HG02870 (cell line): ENCODE measurements at regions not wholly inside any gene's neighbourhood (a gene's known extent, or its start where the extent isn't known, plus 50 kb on each side); places are given as distances from the start of the nearest gene placed in this dataset.
"Not testable (repeated sequence)": the region's sequence is repeated elsewhere in the genome, so short reads cannot be mapped to it uniquely, and the experiment has no call there.

Source experiments
- ATAC-seq: cut with Tn5 transposase; IDR thresholded peaks from one replicate; pipeline ENCODE4 v1.9.1; 2021; ENCODE audit warnings: mild to moderate bottlenecking, moderate library complexity; ENCODE audit not compliant: unreplicated experiment

DNA sequence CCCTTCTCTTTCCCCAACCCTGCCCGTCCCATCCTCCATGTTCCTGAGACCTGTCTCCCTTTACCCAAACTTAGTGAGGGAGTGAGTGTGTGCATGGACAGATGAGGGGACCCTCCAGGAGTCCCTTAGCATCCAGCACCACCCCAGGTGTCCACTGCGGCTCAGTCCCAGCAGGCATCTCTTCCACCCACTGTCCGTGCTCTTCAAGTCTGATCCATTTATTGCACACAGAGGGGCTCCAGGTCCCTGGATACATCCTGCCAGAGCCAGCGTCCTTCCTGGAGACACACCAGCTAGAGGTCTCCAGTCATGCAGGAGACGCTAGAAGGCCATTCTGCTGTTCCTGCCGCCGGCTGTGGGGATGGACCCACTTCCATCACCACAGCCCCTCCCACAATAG is 239.2 kb downstream of the ADGRD1 start:
- ATAC-seq: no peak

DNA sequence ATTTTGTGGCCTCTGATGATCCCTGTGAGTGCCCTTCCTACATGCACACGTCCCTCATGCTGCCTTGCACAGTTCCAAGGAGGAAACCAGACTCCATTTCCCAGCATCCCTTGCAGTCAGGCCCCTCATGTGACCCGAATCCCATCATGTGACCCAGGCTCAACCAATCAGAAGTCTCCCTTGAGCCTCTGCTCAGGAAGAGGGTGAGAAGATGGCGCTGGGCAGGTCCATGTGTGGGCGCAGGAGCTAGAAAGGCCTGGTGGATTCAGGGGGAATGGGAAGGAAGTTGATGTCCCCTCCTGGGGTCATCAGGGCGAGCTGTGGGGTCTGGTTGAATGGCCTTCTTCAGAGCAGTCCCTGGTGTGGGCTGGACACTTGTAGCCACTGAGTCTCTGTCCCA is 240.5 kb downstream of the ADGRD1 start:
- ATAC-seq: no peak

DNA sequence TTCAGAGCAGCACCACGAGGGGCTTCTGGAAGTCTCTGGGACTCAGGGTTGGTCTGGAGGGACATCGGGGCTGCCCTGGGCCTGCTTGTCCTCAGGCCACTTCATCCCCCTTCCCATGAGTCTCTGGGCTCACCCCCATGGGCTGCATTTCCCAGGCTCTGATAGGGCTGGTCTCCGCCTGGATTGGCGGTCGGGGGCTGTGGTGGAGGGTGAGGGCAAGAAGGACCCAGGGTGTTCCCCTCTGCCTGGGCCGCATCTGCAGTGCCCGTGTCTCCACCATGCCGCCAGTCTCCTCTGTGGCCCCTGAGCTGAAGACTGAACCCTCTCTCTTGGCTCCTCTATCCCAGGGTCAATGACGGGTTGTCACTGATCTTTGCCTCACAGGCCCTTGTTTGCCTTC is 242.1 kb downstream of the ADGRD1 start:
- no peak for ATAC-seq

DNA sequence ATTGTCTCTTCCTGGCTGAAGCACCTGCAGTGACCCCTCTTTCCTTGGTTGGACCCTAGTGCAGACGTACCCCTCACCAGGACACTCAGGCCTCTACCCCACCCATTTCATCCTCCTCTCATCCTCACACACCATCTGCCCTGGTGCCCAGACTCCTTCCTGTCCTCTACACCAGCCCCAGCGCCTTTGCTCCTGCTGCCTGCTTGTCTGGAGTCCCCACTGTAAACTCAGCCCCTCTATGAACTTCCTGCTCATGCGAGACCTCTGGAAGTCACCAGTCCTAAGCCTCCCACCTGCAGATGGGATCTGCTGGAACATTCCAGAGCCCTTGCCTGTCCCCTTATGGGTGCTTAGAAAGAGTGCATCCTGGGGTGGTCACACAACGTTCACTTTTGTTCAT is 242.5 kb downstream of the ADGRD1 start:
- no peak for ATAC-seq

DNA sequence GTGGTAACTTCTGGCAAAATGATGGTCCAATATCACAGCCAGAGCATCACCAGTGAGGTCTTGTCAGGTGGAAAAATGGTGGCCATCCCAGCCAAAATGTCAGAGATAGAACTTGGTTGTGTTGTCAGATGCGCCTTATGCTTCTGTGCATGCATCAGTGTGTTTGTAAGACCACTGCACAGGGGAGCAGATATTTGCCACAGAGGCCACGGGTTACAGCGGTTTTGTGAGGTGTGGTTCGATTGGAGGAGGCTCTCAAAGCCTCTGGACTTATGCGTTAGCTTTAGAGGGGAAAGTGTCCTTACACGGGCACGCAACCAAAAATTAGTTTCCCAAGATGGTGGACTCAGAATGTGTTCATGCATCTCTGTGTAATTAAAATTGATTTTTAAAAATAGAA is 243.8 kb downstream of the ADGRD1 start:
- no peak for ATAC-seq

DNA sequence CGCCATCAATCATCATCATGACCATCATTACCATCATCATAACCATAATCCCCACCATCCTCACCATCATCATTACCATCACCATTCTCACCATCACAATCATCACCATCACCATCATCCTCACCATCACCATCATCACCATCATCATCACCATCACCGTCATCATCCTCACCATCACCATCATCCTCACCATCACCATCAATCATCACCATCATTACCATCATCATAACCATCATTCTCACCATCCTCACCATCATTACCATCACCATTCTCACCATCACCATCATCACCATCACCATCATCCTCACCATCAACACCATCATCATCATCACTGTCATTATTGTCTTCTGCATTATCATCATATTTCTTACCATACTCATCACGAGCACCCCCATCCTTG is 245.5 kb downstream of the ADGRD1 start:
- ATAC-seq: no peak

DNA sequence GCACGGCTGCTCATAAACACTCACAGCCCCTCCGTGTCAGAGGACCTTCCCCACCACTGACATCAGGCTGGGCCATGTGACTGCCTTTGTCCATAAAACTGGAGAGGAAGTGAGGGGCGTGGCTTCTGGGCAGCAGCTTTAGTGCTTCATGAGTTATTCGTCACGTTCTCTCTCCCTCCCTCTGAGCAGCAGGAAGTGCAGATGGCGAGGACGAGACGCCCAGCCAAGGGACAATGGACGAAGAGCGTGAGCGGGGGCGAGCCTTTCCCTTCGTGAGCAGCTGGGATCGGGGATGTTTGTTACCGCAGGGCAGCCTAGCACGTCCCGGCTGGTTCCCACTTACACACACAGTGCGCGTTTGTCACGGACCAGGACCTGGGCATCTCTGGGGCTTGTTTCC is 248.2 kb downstream of the ADGRD1 start:
- not testable (repeated sequence) for ATAC-seq

DNA sequence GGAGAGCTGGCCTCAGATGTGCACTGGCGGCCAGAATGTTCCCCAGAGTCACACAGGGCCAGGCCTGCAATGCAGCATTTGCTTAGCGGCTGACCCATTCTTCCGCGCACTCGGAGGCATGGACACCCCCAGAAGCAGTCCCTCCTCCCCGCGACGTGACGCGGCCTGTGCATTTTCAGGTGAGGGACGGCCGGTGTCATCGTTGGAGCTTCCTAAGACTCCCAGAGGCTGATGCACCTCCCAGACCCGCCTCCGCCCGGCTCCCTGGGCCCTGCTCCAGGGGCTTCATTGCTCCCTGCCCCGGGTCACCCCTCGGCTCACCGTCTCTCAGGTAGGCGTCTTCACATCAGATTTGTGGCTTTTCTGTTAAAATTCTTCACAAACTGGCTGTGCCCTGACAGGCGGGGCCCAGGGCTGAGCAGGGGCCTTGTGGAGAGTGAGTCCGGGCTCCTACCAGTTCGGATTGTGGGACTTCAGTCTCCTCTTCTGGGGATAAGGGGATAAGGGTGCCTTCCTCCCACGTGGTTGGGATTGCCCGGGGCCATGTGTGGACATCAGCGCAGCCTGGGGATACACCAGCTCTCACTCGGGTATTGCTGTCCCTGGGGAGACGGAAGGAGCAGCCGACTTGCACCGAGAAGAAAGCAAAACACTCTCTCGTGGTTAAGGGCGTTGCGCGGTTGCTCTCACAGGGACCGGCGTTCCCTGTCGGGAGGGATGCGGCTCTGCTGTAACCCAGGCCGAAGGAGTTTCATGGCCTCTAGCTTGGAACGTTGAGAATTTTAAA is 249.1 kb downstream of the ADGRD1 start:
- ATAC-seq: no peak

DNA sequence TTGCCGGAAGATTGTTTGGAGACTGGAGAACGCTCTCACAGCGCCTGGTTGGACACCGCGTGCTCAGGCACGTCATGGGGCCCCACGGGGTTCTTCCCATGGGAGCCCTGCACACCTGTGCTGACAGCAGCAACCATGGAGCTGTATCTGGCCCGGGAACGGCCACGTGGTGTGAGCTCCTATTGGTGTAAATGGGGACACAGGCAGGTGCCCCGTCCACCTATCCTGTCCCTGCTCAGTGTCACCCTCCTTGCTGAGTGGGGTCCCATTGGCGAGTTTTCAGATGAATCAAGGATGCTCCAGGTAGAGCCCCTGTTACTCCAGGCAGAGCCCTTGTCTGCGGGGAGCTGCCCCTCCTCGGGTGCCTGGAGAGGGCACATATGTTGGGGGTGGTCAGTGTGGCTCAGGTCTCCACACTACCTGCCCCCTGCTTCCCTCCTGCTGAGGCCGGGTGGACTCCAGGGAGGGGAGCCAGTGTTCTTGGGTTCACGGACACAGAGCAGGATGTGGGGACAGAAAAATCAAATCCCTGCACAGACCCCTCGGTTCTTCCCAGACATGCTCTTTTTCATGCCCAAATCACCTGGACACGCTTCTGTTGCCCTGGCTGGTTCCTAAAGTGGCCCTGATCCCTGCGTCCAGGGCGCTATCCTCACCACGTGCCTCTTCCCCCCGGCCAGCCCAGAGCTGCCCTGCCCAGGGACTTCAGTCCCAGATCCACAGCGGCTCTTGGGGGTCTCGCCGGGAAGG is 250.1 kb downstream of the ADGRD1 start:
- no peak for ATAC-seq

DNA sequence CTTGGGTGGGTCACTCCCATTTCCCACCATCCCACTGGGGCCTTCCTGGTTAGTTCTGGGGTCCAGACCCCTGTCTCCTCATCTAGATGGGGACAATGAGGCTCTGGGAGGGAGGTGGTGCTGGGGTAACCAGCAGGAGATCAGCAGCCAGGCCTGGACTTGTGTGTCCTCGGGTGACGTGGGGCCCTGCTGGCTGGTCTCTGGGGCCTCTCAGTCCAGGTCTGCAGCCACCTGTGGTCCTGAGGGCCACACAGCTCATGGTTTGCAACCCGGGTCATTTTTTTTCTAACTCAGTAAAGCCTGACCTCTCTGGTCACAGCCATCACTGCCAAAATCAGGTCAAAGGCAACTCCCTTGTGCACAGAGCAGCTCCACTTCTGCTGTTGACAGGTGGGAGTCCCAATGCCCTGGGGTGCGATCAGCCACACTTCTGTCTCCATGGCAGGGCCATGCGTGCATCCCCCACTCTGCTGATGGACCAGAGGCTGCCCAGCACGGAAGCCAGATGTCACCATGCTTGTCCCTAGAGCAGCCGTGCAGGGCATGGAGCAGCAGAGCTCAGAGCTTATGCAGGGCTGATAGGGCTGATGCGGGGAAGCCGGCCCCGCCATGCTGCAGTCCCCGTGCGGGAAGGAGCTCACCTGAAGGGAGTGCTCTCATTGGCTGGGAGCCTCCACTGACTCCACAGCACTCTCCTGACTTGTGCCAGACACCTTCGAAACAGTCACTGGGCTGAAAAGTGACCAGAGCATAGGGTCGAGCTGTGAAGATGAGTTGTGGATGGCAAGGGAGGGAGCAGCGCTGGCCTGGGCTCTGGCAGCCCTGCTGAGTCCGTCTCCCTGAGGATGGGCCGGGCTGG is 250.9 kb downstream of the ADGRD1 start:
- no peak for ATAC-seq

DNA sequence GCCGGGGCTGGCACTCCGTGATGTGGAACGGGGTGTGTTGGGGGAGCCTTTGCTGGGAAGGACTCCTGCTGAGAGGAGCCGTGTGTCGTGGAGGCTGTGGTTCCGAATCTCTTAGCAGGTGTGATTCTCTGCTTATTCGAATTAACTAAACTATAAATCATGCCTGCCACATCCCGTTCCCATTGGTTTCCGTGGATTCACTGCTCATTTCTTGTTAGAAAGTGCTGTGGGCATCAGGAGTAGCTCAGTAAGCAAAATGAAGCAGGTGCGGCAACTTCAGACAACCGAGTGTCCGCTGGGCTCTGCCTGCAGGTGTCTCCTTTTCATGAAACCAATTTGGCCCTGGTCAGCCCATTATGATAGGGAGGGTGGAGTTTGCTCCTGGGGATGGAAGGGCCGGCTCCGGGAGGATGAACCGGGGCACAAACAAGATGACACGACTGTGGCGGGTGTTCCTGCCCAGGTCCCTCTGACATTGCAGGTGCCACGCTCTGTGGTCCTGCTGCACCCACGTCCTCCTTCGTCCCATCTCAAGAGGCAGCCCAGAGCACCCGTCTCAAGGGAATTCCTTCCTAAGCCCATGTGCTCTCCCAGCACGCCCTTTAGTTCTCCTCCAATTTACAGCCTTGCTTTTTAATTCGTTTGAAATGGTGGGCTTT is 251.7 kb downstream of the ADGRD1 start:
- ATAC-seq: not testable (repeated sequence)

DNA sequence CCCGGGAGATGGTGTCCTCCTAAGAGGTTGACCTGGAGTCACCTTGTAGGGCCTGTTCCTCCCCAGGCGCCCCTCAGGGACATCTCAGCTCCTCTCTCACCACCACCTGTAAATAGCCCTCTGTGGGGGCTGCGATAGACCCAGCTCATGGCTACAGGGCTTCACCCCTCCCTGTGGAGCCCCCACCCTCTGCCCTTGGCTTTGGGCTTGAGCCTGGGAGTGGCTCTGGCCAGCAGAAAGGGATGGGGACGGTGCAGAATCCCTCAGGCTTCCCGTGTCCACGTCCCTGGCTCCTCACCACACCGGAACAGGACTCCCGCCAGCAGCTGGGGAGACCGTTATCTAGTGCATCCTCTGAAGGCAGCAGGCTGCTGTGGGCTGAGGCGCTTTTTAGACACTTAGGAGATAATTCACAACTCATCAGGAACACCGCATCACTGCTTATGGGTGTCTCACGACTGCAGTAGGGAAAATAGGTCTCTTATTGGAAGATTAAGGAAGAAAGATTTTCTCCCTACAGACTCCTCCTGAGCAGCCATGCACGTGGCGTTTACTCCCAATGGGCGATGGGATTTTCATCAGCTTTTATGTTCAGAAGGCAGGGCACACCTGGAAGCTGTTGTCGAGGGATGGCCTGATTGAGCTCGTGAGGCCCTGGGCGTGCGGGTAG is 253.1 kb downstream of the ADGRD1 start:
- ATAC-seq: not testable (repeated sequence)

DNA sequence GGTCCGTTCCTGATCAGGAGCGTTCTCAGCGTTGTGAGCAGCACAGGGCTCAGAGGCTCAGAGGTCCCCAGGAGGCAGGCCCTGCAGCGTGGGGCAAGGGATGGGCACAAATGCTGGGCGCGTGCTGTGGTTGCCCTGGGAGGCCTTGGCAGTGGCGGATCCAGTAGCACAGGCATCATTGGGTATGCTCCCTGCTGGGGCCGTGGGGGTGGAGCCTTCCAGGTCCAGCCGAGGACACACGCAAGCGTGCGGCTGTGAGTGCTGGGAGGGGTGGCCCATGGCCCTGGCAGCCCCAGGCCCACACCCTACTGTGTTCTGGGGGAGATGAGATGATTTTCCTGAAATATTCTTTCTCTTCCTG is 253.6 kb downstream of the ADGRD1 start:
- ATAC-seq: not testable (repeated sequence)

DNA sequence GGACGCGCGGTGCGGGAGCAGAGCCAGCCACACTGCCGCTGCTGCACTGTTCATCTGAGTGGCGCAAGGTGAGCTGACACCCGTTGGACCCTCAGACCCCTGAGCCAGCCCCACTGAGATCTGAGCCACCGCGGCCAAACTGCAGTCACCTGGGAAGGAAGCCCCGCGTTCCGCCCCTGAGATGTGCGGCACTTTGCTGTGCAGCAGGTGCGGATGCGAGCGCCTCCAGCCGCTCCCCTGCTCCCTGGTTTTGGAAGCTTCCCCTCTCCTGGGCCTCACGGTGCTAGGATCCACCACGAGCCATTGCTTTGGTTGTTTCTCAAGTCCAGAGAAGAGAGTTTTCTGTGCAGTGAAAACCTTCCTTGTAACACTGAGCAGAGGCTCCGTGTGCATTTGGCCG is 254.1 kb downstream of the ADGRD1 start:
- not testable (repeated sequence) for ATAC-seq

DNA sequence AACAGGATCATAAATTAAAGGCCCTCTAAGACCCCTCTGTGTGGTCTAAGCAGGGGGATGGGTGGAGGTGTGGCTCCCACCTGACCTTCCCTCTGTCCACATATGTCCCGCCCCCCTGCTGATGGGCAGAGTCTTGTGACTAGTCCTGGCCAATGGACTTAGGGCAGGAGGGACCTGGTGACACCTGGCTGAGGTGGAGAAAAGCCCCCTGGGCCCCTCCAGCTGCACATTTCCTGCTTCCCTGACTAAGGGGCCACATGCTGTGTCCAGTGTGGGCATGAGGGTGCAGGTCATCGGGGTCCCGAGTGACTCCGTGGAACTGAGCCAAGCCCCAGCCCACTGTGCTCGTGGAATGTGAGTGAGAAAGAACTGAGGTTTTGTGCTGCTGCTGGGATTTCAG is 254.7 kb downstream of the ADGRD1 start:
- no peak for ATAC-seq

DNA sequence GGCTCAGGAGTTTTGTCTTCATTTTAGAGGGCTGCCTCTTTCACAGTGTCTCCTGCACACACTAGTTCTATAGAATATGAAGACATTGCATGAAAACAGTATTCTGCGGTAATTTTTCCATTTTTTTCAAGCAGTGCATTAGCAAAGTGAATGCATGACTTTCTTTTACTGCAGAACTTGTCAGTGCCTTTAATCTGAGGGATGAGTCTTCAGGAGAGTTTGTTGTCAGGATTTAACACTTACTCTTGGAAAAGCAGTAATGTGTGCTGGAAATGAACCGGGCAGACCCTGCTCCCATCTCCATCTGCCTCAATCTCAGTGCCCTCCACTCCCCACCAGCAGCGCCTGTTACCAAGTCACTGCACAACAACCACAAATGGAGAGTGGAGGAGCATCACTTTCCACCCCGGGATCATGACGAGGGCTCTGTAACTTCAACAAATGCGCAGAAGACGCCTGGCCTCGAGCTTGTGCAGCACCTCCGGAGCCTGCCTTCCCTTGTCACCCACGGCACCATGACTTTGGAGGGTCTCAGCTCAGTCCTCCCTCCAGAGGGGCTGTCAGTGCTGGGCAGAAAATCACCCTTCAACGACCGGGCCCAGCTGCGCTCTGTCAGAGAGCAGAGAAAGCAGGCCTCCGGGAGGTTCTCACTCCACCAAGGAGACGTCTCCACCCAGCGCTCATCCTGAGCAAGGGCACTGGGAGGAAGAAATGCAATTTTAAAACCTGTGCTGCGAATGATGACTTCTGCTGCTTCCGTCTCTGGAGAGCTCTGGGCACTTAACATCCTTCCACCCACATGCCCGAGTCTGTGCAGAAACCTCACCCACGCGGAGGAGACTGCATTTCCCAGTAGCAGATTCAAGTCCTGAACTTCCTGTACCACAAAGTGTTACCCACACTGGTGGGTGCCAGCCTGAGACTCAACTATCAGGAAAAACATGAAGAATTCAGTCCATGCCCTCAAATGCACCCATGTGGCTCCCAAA is 255.7 kb downstream of the ADGRD1 start:
- no peak for ATAC-seq

DNA sequence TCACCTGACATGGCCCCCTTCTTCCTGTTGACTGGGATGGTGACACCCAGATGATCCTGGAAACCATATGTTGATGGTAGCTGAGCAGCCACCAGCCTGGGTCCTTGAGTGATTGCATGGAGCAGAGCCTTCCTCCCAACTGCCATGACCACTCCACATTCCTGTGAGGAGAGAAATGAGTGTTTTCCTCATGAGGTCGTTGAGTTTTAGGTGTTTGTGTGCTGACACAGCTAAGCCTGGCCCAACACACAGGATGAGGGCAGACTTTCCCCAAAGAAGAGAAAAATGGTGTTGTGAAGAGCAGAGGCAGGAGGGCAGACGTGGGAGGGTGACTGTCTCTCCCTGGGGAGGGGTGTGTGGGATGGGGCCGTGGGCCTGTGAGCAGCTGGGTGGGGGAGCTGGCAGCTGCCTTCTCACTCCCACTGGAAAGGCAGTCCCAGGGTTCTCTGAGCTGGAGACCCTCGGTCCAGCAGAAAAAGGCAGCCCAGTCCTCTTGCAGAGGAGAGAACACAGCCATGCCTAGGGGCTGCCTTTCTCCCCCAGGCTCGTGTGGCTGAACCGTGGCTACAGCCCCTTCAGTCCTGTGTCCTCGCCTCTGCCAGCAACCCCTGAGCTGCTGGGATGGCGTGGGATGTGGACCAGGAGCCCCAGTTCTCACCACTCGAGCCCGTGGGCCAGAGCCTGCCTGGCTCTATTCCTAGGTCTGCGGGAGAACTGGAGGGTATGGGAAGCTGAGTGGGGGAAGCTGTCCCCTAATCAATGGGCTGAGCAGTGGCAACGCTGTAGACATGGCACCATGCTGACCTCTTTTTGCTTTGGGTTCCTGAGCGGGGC is 257.0 kb downstream of the ADGRD1 start:
- no peak for ATAC-seq

DNA sequence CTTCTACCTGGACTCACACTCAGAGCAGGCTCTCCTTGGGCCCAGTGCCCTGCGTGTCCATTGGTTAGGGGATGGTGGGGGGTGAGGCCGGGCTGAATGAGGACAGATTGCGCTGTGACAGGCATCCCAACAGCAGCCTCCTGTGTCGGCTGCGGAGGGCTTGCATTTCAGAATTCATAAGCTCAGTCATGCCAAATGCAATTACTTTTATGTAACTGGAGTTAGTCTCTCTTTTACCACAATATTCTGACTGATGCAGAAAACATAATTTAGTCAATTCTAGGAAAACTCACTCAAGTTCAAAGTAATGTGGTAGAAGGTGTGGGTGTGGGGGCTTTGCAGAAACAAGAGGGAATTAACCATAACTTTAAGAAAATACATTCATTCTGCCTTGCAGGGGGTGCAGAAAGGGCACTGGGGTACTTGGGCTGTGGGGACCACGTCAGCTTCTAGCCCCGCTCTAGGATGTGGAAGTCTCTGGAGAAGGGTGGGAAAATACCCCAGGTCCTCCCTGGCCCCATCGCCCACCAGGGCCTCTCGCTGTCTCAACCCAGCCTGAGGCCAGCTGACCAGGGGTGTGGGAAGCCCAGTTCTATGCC is 257.7 kb downstream of the ADGRD1 start:
- no peak for ATAC-seq
